Right atrium auricular region (tissue), 2 donors: ENCODE measurements at regions not wholly inside any gene's neighbourhood (a gene's known extent, or its start where the extent isn't known, plus 50 kb on each side); places are given as distances from the start of the nearest gene placed in this dataset.
"Not testable (repeated sequence)": the region's sequence is repeated elsewhere in the genome, so short reads cannot be mapped to it uniquely, and the experiment has no call there.

ENCODE experiments used
- DNase-seq: peaks from one replicate; pipeline ENCODE4 v3.0.0-alpha.2; 2019; ENCODE audit warnings: low spot score
- H3K27ac ChIP-seq, 2 donors: fragments of 200-600 bp; sonication (generic); 1 replicate in 1 of 2; 2 replicates in 1 of 2; pipeline ENCODE4 v1.5.1; 2016 to 2019
- H3K27me3 ChIP-seq, 2 donors: fragments of 200-600 bp; sonication (generic); one replicate each; pipeline versions ENCODE4 v1.5.1 to v1.6.0; 2017 to 2019
- H3K36me3 ChIP-seq: fragments of 200-600 bp; sonication (generic); one replicate; pipeline ENCODE4 v1.5.1; 2016
- H3K4me1 ChIP-seq, 2 donors: fragments of 200-600 bp; sonication (generic); one replicate each; pipeline versions ENCODE4 v1.5.1 to v1.6.0; 2017 to 2019
- H3K4me3 ChIP-seq, 2 donors: fragments of 200-600 bp; sonication (generic); 1 replicate in 1 of 2; 2 replicates in 1 of 2; pipeline ENCODE4 v1.5.1; 2017 to 2019; ENCODE audit warnings: mild to moderate bottlenecking in 1 of 2, moderate library complexity in 1 of 2
- H3K9me3 ChIP-seq, 2 donors: fragments of 200-600 bp; sonication (generic); one replicate each; pipeline ENCODE4 v1.5.1; 2019
- CTCF ChIP-seq, 2 donors: fragments of 200-600 bp; sonication (generic); IDR thresholded peaks; one replicate each; pipeline ENCODE4 v1.5.1; 2019; ENCODE audit warnings: antibody characterized with exemption in 2 of 2

- no peaks in the 10 kb centered on the region for H3K4me1 ChIP-seq
- no peak overlapping the region for H3K4me3 ChIP-seq
- no peaks in the 10 kb centered on the region for H3K36me3 ChIP-seq
- H3K27ac ChIP-seq: no peak overlapping the region
- DNase-seq: no peak
- H3K27me3 ChIP-seq: no peaks in the 10 kb centered on the region
- H3K9me3 ChIP-seq: peaks cover 3 to 27% of the 10 kb centered on the region in 2 donors
- TF ChIP-seq CTCF (IDR thresholded peaks at IDR 0.05): no peak
Observed at GRCh38 chr18:72985686-72986085, 117.9 kb upstream of the NETO1 start.

GRCh38 chr18:72984290-72984689 is 116.5 kb upstream of the NETO1 start:
- Histone ChIP-seq H3K4me3 (no peak overlapping the region), H3K4me1 (no peaks in the 10 kb centered on the region), H3K9me3 (peaks cover 3 to 27% of the 10 kb centered on the region in 2 donors), H3K36me3 (no peaks in the 10 kb centered on the region), H3K27ac (no peak overlapping the region), H3K27me3 (no peaks in the 10 kb centered on the region)
- DNase-seq: no peak
- TF ChIP-seq CTCF (IDR thresholded peaks at IDR 0.05): no peak

GRCh38 chr18:72973841-72974240 is 106.1 kb upstream of the NETO1 start:
- no peak for DNase-seq
- TF ChIP-seq CTCF (IDR thresholded peaks at IDR 0.05): no peak

GRCh38 chr18:72965616-72966015 is 97.8 kb upstream of the NETO1 start:
- Histone ChIP-seq H3K27me3 (no peaks in the 10 kb centered on the region), H3K4me1 (no peaks in the 10 kb centered on the region), H3K27ac (no peak overlapping the region), H3K4me3 (no peak overlapping the region), H3K36me3 (no peaks in the 10 kb centered on the region), H3K9me3 (no peaks in the 10 kb centered on the region)
- TF ChIP-seq CTCF (IDR thresholded peaks at IDR 0.05): no peak
- no peak for DNase-seq

More at GRCh38 chr18:72973841-72974240, 106.1 kb upstream of the NETO1 start:
- Histone ChIP-seq H3K27me3 (no peaks in the 10 kb centered on the region), H3K27ac (no peak overlapping the region), H3K4me1 (no peaks in the 10 kb centered on the region), H3K9me3 (no peaks in the 10 kb centered on the region), H3K36me3 (no peaks in the 10 kb centered on the region), H3K4me3 (no peak overlapping the region)

GRCh38 chr18:72958195-72958594 is 90.4 kb upstream of the NETO1 start:
- not testable (repeated sequence) for H3K27ac ChIP-seq, H3K36me3 ChIP-seq, H3K4me3 ChIP-seq, H3K27me3 ChIP-seq, DNase-seq, H3K4me1 ChIP-seq
- H3K9me3 ChIP-seq: peaks cover 0 to 17% of the 10 kb centered on the region in 2 donors

- no peak for DNase-seq
- Histone ChIP-seq H3K36me3 (no peaks in the 10 kb centered on the region), H3K27me3 (no peaks in the 10 kb centered on the region), H3K4me3 (no peak overlapping the region), H3K27ac (no peak overlapping the region), H3K4me1 (no peaks in the 10 kb centered on the region), H3K9me3 (no peaks in the 10 kb centered on the region)
- no peak for TF ChIP-seq CTCF (IDR thresholded peaks at IDR 0.05)
Observed at GRCh38 chr18:72948439-72948838, 80.7 kb upstream of the NETO1 start.
